ENCODE measurements at regions not wholly inside any gene's neighbourhood (a gene's known extent, or its start where the extent isn't known, plus 50 kb on each side); places are given as distances from the start of the nearest gene placed in this dataset.

DNA sequence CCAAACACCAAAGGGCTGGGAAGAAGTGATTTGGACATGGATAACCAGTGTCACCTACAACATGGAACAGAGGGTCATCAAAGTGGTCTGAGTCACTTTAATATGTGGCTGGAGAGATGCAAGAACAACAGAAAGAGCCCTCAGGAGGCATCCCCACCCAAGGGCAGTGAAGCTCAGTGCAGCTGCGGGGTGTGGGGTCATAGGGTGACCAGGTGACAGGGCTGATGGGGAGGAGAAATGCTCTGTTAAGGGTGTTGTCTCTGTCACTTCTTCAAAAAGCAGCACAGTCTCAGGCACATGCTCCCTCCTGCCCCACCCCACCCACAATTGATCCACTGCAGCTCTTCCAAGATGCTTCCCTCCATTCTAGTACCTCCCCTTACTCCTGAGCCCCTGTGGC is 819.1 kb downstream of the KCNJ18 start:
- 53 to 71% (median 59%) methylated on average over 1 of the region's 1 CpG for WGBS, 4 donors
- no peaks in the 10 kb centered on the region for H3K36me3 ChIP-seq
- intact Hi-C loops (cut with DNase I): no loop called here
- H3K9me3 ChIP-seq: peaks cover 0 to 10% (median 0%) of the 10 kb centered on the region in 12 donors
- no peaks in the 10 kb centered on the region for H3K4me1 ChIP-seq
- H3K27me3 ChIP-seq: no peaks in the 10 kb centered on the region
- no peak overlapping the region for H3K4me3 ChIP-seq
- H3K27ac ChIP-seq: no peak overlapping the region
- no peak for TF ChIP-seq POLR2A (IDR thresholded peaks at IDR 0.05)
- DNase-seq: no peak
- ATAC-seq: no peak

DNA sequence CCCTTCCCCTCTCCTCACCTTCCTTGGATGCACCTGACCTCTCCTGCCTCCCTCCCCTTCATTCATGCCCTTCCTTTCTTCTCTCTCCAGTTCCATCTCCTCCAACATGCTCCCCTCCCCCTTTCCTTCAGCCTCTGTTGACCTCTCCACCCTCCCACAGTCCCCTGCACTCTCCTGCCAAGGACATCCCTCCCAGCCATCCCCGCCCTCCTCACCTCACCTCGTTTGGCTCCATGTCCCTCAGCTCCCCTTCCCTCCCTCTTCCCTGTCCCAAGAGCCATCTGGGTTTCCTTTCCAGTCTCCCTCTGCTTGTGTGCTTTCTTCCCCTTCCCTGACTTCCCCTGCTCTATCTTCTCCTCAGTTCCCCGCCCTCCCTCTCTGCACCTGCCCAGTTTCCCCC is 819.7 kb downstream of the KCNJ18 start:
- intact Hi-C loops (cut with DNase I): no loop called here
- no peak overlapping the region for H3K27ac ChIP-seq
- DNase-seq (no peak), ATAC-seq (no peak)
- H3K27me3 ChIP-seq: no peaks in the 10 kb centered on the region
- 57 to 62% (median 59%) methylated on average over 3 of the region's 3 CpGs for WGBS, 4 donors
- TF ChIP-seq, protein P1, sequence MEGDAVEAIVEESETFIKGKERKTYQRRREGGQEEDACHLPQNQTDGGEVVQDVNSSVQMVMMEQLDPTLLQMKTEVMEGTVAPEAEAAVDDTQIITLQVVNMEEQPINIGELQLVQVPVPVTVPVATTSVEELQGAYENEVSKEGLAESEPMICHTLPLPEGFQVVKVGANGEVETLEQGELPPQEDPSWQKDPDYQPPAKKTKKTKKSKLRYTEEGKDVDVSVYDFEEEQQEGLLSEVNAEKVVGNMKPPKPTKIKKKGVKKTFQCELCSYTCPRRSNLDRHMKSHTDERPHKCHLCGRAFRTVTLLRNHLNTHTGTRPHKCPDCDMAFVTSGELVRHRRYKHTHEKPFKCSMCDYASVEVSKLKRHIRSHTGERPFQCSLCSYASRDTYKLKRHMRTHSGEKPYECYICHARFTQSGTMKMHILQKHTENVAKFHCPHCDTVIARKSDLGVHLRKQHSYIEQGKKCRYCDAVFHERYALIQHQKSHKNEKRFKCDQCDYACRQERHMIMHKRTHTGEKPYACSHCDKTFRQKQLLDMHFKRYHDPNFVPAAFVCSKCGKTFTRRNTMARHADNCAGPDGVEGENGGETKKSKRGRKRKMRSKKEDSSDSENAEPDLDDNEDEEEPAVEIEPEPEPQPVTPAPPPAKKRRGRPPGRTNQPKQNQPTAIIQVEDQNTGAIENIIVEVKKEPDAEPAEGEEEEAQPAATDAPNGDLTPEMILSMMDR (IDR thresholded peaks at IDR 0.05): no peak
- no peak for TF ChIP-seq POLR2A (IDR thresholded peaks at IDR 0.05)
- peaks cover 0 to 10% (median 0%) of the 10 kb centered on the region in 12 donors for H3K9me3 ChIP-seq
- no peaks in the 10 kb centered on the region for H3K4me1 ChIP-seq
- no peaks in the 10 kb centered on the region for H3K36me3 ChIP-seq
- H3K4me3 ChIP-seq: no peak overlapping the region

DNA sequence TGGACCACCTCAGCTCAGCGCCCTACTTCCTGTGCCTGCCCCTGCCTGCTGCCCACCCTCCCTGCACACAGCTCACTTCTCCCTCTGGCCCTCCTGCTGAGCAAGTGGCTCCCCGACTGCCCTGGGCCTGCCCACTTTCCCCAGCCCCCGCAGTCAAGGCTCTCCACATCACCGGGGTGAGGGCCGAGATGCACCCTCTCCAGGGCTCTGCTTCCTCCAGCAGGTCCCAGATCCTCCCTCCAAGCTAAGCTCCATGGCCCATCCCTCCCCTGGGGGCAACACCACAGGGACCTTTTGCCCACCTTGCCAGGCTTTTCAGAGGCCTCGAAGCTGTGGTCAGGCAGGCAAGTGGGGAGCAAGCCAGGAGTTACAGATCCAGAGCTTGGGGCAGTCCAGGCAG is 820.2 kb downstream of the KCNJ18 start:
- no peak for DNase-seq
- intact Hi-C loops (cut with DNase I): no loop called here
- no peaks in the 10 kb centered on the region for H3K36me3 ChIP-seq
- TF ChIP-seq, protein P1 (IDR thresholded peaks at IDR 0.05): no peak
- no peak for TF ChIP-seq POLR2A (IDR thresholded peaks at IDR 0.05)
- peaks cover 0 to 10% (median 0%) of the 10 kb centered on the region in 12 donors for H3K9me3 ChIP-seq
- H3K27ac ChIP-seq: no peak overlapping the region
- no peaks in the 10 kb centered on the region for H3K27me3 ChIP-seq
- H3K4me3 ChIP-seq: no peak overlapping the region
- 82 to 84% (median 83%) methylated on average over 6 of the region's 6 CpGs for WGBS, 4 donors
- ATAC-seq: no peak
- H3K4me1 ChIP-seq: no peaks in the 10 kb centered on the region

DNA sequence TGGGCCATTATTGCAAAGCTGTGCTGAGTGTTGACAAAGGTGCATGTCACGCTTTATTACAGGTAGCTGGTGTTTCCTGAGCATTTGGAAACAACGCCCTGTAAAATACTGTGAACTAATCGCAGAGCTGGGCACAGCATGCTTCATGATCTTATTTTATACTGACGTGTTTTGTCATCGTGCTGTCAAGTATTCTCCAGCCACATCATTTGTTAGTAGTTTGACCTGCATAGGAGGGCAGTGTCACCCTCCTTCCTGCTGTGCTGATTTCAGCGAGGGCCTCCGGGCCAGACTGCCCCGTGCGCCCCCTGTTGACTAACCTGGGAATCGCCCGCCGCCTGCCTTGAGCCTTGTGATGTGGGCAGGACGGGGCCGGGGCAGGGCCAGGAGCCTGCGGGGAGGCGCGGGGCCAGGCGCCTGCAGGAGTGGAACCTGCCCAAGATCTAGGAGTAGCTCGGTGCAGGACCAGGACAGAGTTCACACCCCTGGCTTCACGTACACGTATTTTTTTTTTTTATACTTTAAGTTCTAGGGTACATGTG is 820.7 kb downstream of the KCNJ18 start:
- Histone ChIP-seq H3K36me3 (no peaks in the 10 kb centered on the region), H3K9me3 (peaks cover 0 to 10% (median 0%) of the 10 kb centered on the region in 12 donors), H3K4me1 (no peaks in the 10 kb centered on the region), H3K27me3 (no peaks in the 10 kb centered on the region), H3K4me3 (no peak overlapping the region), H3K27ac (no peak overlapping the region)
- intact Hi-C loops (cut with DNase I): no loop called here
- TF ChIP-seq POLR2A (IDR thresholded peaks at IDR 0.05): no peak
- TF ChIP-seq, protein P1 (IDR thresholded peaks at IDR 0.05): no peak
- 70 to 78% (median 74%) methylated on average over 21 of the region's 21 CpGs for WGBS, 4 donors
- ATAC-seq: no peak
- DNase-seq: no peak

DNA sequence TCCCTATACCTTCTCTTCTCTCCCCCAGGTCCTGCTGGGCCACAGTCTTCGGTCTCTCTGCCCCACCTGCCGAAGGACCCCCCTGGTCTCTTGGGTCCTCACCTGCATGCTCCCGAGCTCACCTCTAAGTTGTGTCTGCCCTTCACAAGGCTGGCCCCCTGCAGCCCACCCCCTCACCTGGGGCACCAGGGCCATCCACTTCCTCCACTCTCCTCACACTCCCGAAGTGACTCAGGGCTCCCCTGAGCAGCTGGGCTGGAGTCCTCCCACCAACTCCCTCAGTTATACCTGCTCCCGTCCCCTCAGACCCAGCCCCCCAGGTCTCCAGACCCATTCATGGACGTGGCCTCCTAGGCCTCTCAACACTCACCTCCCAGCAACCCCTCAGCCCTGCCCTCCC is 822.0 kb downstream of the KCNJ18 start:
- intact Hi-C loops (cut with DNase I): no loop called here
- Histone ChIP-seq H3K4me1 (no peaks in the 10 kb centered on the region), H3K9me3 (peaks cover 0 to 10% (median 0%) of the 10 kb centered on the region in 12 donors), H3K27me3 (no peaks in the 10 kb centered on the region), H3K4me3 (no peak overlapping the region), H3K36me3 (no peaks in the 10 kb centered on the region), H3K27ac (no peak overlapping the region)
- ATAC-seq (no peak), DNase-seq (no peak)
- WGBS, 4 donors: 62 to 64% (median 64%) methylated on average over 6 of the region's 6 CpGs
- TF ChIP-seq, protein P1 (IDR thresholded peaks at IDR 0.05): no peak
- TF ChIP-seq POLR2A (IDR thresholded peaks at IDR 0.05): no peak
